Mucosa of rectum (tissue), 2 donors: ENCODE measurements at regions not wholly inside any gene's neighbourhood (a gene's known extent, or its start where the extent isn't known, plus 50 kb on each side); places are given as distances from the start of the nearest gene placed in this dataset.
"Not testable (repeated sequence)": the region's sequence is repeated elsewhere in the genome, so short reads cannot be mapped to it uniquely, and the experiment has no call there.

Experiments used
- H3K27ac ChIP-seq, 2 donors: one replicate each; pipeline ENCODE4 v1.7.0; 2013; ENCODE audit warnings: inconsistent platforms in 2 of 2, low read depth in 2 of 2, low read length in 2 of 2
- H3K27me3 ChIP-seq, 2 donors: one replicate each; pipeline ENCODE4 v1.7.0; 2013; ENCODE audit warnings: low read length in 2 of 2; ENCODE audit not compliant: control insufficient read depth in 2 of 2, insufficient read depth in 2 of 2
- H3K36me3 ChIP-seq, 2 donors: one replicate each; pipeline ENCODE4 v1.7.0; 2013; ENCODE audit warnings: low read length in 2 of 2; ENCODE audit not compliant: control insufficient read depth in 2 of 2, insufficient read depth in 2 of 2
- H3K4me1 ChIP-seq, 2 donors: one replicate each; pipeline ENCODE4 v1.7.0; 2013; ENCODE audit warnings: low read length in 2 of 2, mild to moderate bottlenecking in 1 of 2; ENCODE audit not compliant: control insufficient read depth in 2 of 2, insufficient read depth in 2 of 2
- H3K4me3 ChIP-seq, 2 donors: one replicate each; pipeline ENCODE4 v1.7.0; 2013; ENCODE audit warnings: low read length in 2 of 2
- H3K9ac ChIP-seq, 2 donors: one replicate each; pipeline ENCODE4 v1.7.0; 2013; ENCODE audit warnings: low read length in 2 of 2, low read depth in 1 of 2, mild to moderate bottlenecking in 1 of 2
- H3K9me3 ChIP-seq, 2 donors: one replicate each; pipeline ENCODE4 v1.7.0; 2013; ENCODE audit warnings: low read length in 2 of 2; ENCODE audit not compliant: control insufficient read depth in 2 of 2
- donor health status: healthy.
- donor health status: Normal muscosa, but diverticular disease.

GRCh38 chr2:54052825-54053718 lies 62.3 kb upstream of the ACYP2 start:
- peak overlapping the region; percentile 5 to 18 for H3K27ac ChIP-seq
- no peaks in the 10 kb centered on the region for H3K36me3 ChIP-seq
- H3K27me3 ChIP-seq, result no peaks in the 10 kb centered on the region
- H3K9me3 ChIP-seq, result no peaks in the 10 kb centered on the region
- no peak overlapping the region for H3K4me3 ChIP-seq
- H3K9ac ChIP-seq, result no peak overlapping the region
- peaks cover 0 to 13% of the 10 kb centered on the region in 2 donors for H3K4me1 ChIP-seq

GRCh38 chr2:54050445-54050844 lies 65.0 kb upstream of the ACYP2 start:
- Histone ChIP-seq H3K9me3 (no peaks in the 10 kb centered on the region), H3K4me1 (peaks cover 0 to 13% of the 10 kb centered on the region in 2 donors), H3K9ac (no peak overlapping the region), H3K36me3 (no peaks in the 10 kb centered on the region), H3K27ac (no peak overlapping the region), H3K4me3 (no peak overlapping the region), H3K27me3 (no peaks in the 10 kb centered on the region)

- no peak overlapping the region for H3K27ac ChIP-seq
- H3K36me3 ChIP-seq, result no peaks in the 10 kb centered on the region
- no peaks in the 10 kb centered on the region for H3K27me3 ChIP-seq
- peaks cover 0 to 2% of the 10 kb centered on the region in 2 donors for H3K9me3 ChIP-seq
- no peak overlapping the region for H3K4me3 ChIP-seq
- no peak overlapping the region for H3K9ac ChIP-seq
- H3K4me1 ChIP-seq, result peaks cover 0 to 11% of the 10 kb centered on the region in 2 donors
Measured at GRCh38 chr2:54049365-54049764, 66.0 kb upstream of the ACYP2 start.

- not testable (repeated sequence) for H3K4me1 ChIP-seq, H3K4me3 ChIP-seq, H3K9ac ChIP-seq, H3K27me3 ChIP-seq, H3K36me3 ChIP-seq, H3K9me3 ChIP-seq, H3K27ac ChIP-seq
Measured at GRCh38 chr2:54048896-54049295, 66.5 kb upstream of the ACYP2 start.

- Histone ChIP-seq H3K27me3 (no peaks in the 10 kb centered on the region), H3K4me3 (no peak overlapping the region), H3K9ac (no peak overlapping the region), H3K27ac (no peak overlapping the region), H3K4me1 (peaks cover 0 to 4% of the 10 kb centered on the region in 2 donors), H3K36me3 (no peaks in the 10 kb centered on the region), H3K9me3 (peaks cover 0 to 2% of the 10 kb centered on the region in 2 donors)
Measured at GRCh38 chr2:54048117-54048785, 67.2 kb upstream of the ACYP2 start.

GRCh38 chr2:54047658-54048057 lies 67.8 kb upstream of the ACYP2 start:
- no peaks in the 10 kb centered on the region for H3K27me3 ChIP-seq
- no peak overlapping the region for H3K4me3 ChIP-seq
- peaks cover 0 to 2% of the 10 kb centered on the region in 2 donors for H3K9me3 ChIP-seq
- no peak overlapping the region for H3K9ac ChIP-seq
- no peaks in the 10 kb centered on the region for H3K4me1 ChIP-seq
- no peak overlapping the region for H3K27ac ChIP-seq
- no peaks in the 10 kb centered on the region for H3K36me3 ChIP-seq

- no peaks in the 10 kb centered on the region for H3K27me3 ChIP-seq
- no peak overlapping the region for H3K9ac ChIP-seq
- H3K4me3 ChIP-seq, result no peak overlapping the region
- H3K36me3 ChIP-seq, result no peaks in the 10 kb centered on the region
- H3K27ac ChIP-seq, result no peak overlapping the region
- H3K4me1 ChIP-seq, result no peaks in the 10 kb centered on the region
- peaks cover 0 to 2% of the 10 kb centered on the region in 2 donors for H3K9me3 ChIP-seq
Measured at GRCh38 chr2:54047091-54047490, 68.3 kb upstream of the ACYP2 start.

- no peak overlapping the region for H3K4me3 ChIP-seq
- no peaks in the 10 kb centered on the region for H3K36me3 ChIP-seq
- peaks cover 0 to 2% of the 10 kb centered on the region in 2 donors for H3K9me3 ChIP-seq
- no peaks in the 10 kb centered on the region for H3K27me3 ChIP-seq
- H3K4me1 ChIP-seq, result no peaks in the 10 kb centered on the region
- no peak overlapping the region for H3K9ac ChIP-seq
- no peak overlapping the region for H3K27ac ChIP-seq
Measured at GRCh38 chr2:54042897-54043620, 72.3 kb upstream of the PSME4 start.

- Histone ChIP-seq H3K27me3 (no peaks in the 10 kb centered on the region), H3K27ac (no peak overlapping the region), H3K4me3 (no peak overlapping the region)
Measured at GRCh38 chr2:54042341-54042740, 71.5 kb upstream of the PSME4 start.

GRCh38 chr2:54041135-54041534 lies 70.3 kb upstream of the PSME4 start:
- Histone ChIP-seq H3K27me3 (no peaks in the 10 kb centered on the region), H3K9me3 (peaks cover 0 to 2% of the 10 kb centered on the region in 2 donors), H3K36me3 (no peaks in the 10 kb centered on the region), H3K4me3 (no peak overlapping the region), H3K4me1 (no peaks in the 10 kb centered on the region), H3K9ac (no peak overlapping the region), H3K27ac (no peak overlapping the region)

More at GRCh38 chr2:54042341-54042740, 71.5 kb upstream of the PSME4 start:
- H3K9me3 ChIP-seq, result peaks cover 0 to 2% of the 10 kb centered on the region in 2 donors
- H3K36me3 ChIP-seq, result no peaks in the 10 kb centered on the region
- H3K9ac ChIP-seq, result no peak overlapping the region
- H3K4me1 ChIP-seq, result no peaks in the 10 kb centered on the region
